GM13977 (cell line): ENCODE measurements at regions not wholly inside any gene's neighbourhood (a gene's known extent, or its start where the extent isn't known, plus 50 kb on each side); places are given as distances from the start of the nearest gene placed in this dataset.

ENCODE experiments used
- DNase-seq: peaks from one replicate; pipeline ENCODE4 v3.0.0; 2012; ENCODE audit warnings: low spot score
- in situ Hi-C: fragments of 300-500 bp; cut with MboI; formaldehyde crosslinking; loops from one replicate; pipeline ENCODE4 v1.12.0; 2022; ENCODE audit warnings: low sequenced_read_pairs, low pct_unique_long_range_greater_than_20kb, mixed read lengths, inconsistent platforms; ENCODE audit not compliant: unreplicated experiment
- TF ChIP-seq, protein P1 (sequence below): IDR thresholded peaks from 2 replicates; pipeline ENCODE4 v1.5.1; 2012; ENCODE audit warnings: mild to moderate bottlenecking, control low read depth; ENCODE audit not compliant: insufficient read depth; ENCODE audit errors: extremely low read depth, missing control alignments

DNA sequence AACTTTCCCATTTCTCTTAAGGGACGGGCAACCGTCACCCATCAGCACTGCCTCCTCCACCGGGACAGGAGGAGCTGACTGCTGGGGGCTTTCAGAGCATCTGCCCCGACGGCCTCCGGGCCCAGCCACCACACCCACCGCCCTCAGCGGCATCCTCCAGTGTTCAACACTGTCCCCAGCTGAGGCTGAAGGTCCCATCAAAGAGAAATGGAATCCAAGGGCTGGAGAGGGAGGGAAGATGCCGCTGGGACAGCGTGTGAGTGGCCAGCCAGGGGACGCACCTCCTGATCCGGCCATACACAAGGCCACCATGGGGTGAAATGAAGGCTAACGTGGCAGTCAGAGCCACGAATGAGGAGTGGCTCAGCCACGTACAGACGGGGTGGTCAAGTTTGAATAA lies 153.6 kb upstream of the PPP2R2D start:
- TF ChIP-seq, protein P1, sequence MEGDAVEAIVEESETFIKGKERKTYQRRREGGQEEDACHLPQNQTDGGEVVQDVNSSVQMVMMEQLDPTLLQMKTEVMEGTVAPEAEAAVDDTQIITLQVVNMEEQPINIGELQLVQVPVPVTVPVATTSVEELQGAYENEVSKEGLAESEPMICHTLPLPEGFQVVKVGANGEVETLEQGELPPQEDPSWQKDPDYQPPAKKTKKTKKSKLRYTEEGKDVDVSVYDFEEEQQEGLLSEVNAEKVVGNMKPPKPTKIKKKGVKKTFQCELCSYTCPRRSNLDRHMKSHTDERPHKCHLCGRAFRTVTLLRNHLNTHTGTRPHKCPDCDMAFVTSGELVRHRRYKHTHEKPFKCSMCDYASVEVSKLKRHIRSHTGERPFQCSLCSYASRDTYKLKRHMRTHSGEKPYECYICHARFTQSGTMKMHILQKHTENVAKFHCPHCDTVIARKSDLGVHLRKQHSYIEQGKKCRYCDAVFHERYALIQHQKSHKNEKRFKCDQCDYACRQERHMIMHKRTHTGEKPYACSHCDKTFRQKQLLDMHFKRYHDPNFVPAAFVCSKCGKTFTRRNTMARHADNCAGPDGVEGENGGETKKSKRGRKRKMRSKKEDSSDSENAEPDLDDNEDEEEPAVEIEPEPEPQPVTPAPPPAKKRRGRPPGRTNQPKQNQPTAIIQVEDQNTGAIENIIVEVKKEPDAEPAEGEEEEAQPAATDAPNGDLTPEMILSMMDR: no peak
- in situ Hi-C loops: no loop called here

DNA sequence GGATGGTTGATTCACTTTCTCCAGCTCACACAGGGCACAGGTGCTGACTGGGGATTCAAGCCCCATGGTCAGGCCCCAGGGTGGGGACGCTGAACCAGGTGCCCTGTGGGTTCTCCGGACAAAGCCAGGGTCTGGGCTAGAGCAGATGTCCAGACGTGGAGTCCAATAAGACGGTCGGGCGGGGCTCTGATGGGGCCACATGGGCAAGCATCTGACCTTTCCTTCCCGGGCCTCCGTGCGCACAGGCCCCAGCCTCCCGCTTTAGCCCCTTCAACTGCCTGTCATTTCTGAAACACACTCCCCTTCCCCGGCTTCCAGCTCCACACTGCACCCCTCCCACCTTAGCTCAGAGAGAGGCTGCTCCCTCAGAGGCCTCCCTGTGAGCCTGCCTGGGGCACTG lies 153.0 kb upstream of the PPP2R2D start:
- TF ChIP-seq, protein P1: no peak
- in situ Hi-C loops: no loop called here
- no peak for DNase-seq

More for the DNA sequence above, 153.6 kb upstream of the PPP2R2D start:
- DNase-seq: no peak

DNA sequence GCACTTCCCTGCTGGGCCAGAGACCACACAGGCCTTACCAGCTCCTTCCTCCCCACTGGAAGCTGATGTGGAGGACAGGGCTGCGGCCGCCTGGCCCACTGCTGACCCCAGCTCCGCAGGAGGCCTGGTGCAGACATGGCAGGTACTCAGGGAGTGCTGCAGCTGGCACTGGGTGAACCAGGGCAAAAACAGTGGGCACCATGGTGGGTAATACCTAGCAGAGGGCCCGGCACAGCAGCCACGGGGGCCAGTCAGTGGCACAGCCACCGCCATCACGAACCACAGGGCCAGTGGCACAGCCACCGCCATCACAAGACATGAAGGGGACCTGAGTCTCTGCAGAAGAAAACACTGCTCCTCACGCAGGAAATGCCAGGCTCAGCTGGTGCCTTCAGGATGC lies 152.6 kb upstream of the PPP2R2D start:
- TF ChIP-seq, protein P1: no peak
- in situ Hi-C loops: no loop called here
- DNase-seq: no peak

DNA sequence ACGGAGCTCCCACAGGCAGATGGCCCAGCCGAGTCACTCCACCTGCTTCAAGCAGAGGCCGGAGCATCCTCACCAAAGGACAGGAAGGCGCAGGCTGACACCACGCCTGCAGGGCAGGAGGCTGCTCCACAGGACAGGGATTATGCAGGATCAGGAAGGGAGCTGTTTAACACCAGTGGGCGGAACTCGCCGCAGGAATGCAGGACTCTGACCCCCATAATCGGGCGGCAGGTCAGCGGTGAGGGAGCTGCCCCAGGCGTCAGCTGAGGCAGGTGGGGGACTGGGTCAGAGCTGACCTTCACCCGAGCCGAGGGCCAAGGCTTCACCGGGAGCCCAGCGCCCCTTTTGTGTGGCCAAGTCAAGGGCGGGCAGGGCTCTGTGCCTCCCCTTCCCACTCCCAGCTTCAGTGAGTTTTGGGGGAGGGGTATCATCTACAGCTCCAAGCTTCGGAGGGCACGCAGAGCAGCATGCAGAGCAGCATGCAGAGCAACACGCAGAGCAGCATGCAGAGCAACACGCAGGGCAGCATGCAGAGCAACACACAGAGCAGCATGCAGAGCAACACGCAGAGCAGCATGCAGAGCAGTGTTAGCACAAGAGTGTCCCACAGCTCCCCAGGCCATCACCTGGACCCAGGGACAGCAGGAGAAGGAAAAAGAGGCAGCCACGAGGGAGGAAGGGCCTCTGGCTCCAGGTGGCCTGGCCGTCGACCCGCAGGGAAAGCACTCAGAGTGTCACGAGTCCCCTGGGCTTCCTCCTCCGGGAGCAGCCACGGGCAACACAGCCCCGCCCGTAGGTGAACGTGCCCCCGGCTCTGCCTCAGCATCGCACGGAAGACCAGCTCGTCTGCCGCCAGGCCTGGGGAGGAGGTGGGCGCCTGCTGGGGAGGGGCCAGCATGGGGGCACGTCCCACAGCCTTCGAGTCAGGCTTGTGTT lies 151.7 kb upstream of the PPP2R2D start:
- TF ChIP-seq, protein P1: no peak
- in situ Hi-C loops: no loop called here
- DNase-seq: no peak

DNA sequence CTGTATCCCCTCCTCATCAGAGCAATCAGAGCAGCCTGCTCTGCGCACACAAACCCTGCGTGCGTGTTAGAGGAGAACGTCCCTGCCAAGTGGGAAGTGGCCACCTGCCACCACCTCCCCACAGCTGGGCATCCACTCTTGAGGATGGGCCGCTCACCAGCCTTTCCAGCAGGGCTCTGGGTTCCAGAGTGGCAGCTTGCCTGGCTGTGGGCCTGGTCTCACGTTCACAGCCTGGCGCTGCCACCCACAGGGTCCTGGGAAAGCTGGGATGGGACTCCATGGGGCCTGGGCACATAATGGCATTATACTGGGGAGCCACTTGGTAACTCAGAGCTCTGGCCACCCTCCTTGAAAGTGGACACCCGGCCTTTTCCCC lies 151.1 kb upstream of the PPP2R2D start:
- no peak for DNase-seq
- TF ChIP-seq, protein P1: no peak
- in situ Hi-C loops: no loop called here

DNA sequence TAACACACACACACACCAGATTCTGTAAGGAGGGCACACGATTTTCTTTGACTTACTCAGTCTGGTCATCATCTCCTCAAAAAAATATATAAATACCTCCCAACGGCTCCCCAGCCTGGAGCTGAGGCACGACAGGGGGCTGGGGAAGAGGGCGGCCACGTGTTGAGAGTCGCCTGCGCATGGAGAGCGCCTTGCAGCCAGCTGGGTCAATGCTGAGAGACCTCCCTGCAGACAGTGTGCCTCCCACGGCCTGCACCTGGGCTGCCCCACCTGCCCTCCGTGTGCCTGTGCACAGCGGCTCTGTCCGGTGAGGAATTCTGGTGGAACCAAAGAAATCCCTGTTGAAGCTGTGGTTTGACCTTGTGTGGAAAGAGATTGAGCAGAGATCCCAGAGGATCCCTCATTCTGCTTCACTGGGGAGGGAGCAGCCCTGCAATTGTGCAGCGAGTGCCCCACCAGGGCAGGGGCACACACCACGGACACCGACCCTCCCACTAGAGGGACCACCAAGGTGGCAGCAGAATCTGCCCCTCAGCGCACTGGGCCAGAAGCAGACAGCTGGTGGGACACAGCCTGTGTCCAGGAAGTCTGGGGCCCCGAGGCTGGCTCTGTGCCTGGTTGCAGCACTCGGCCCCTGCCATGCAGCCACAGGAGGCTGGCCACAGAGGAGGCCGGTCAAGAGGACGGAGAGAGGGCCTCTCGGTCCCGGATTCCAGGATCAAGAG lies 150.5 kb upstream of the PPP2R2D start:
- no peak for DNase-seq
- in situ Hi-C loops: no loop called here
- TF ChIP-seq, protein P1: no peak
